Progenitor cell of endocrine pancreas (in vitro differentiated cells): ENCODE measurements at regions not wholly inside any gene's neighbourhood (a gene's known extent, or its start where the extent isn't known, plus 50 kb on each side); places are given as distances from the start of the nearest gene placed in this dataset.

Source experiments
- DNase-seq: peaks from one replicate; pipeline ENCODE4 v3.0.0; 2021; ENCODE audit warnings: low spot score; ENCODE audit not compliant: unreplicated experiment
- H3K27ac Mint-ChIP-seq: 2 replicates; pipeline ENCODE4 v1.8.0; 2021; ENCODE audit warnings: mild to moderate bottlenecking, moderate library complexity, mixed read lengths
- H3K27me3 Mint-ChIP-seq: 2 replicates; pipeline ENCODE4 v1.8.0; 2021; ENCODE audit warnings: mixed read lengths
- H3K36me3 Mint-ChIP-seq: 2 replicates; pipeline ENCODE4 v1.8.0; 2022; ENCODE audit warnings: mixed read lengths; ENCODE audit not compliant: insufficient read depth
- H3K4me1 Mint-ChIP-seq: 2 replicates; pipeline ENCODE4 v1.8.0; 2021; ENCODE audit warnings: low read depth, mixed read lengths
- H3K4me3 Mint-ChIP-seq: 2 replicates; pipeline ENCODE4 v1.8.0; 2021; ENCODE audit warnings: low read depth, mild to moderate bottlenecking, moderate library complexity, mixed read lengths
- H3K9me3 Mint-ChIP-seq: 2 replicates; pipeline ENCODE4 v1.8.0; 2021; ENCODE audit warnings: low read depth, mixed read lengths
- TF ChIP-seq, protein P1 (sequence below): fragments of 200-600 bp; sonication (generic); IDR thresholded peaks from one replicate; pipeline ENCODE4 v1.5.0; 2021; ENCODE audit warnings: antibody characterized with exemption, mild to moderate bottlenecking; ENCODE audit not compliant: unreplicated experiment

DNA sequence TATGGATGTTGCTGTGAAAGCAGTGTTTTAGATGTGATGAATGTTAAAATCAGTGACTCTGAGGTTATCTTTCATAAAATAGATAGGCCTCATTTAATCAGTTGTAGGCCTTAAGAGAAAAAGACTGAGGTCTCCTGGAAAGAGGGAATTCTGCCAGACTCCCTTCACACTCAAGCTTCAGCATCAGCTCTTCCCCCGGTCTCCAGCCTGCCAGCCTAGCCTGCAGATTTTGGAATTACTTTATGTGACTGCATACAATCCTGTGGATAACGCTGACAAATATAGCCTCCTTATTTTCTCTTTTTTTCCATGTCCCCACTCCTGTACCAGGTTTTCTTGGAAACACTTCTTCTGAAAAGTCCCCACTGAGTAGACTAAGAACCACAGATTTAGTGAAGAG lies 510.3 kb downstream of the GBE1 start:
- H3K36me3 Mint-ChIP-seq, result no peaks in the 10 kb centered on the region
- DNase-seq, result no peak
- no peaks in the 10 kb centered on the region for H3K9me3 Mint-ChIP-seq
- TF ChIP-seq, protein P1, sequence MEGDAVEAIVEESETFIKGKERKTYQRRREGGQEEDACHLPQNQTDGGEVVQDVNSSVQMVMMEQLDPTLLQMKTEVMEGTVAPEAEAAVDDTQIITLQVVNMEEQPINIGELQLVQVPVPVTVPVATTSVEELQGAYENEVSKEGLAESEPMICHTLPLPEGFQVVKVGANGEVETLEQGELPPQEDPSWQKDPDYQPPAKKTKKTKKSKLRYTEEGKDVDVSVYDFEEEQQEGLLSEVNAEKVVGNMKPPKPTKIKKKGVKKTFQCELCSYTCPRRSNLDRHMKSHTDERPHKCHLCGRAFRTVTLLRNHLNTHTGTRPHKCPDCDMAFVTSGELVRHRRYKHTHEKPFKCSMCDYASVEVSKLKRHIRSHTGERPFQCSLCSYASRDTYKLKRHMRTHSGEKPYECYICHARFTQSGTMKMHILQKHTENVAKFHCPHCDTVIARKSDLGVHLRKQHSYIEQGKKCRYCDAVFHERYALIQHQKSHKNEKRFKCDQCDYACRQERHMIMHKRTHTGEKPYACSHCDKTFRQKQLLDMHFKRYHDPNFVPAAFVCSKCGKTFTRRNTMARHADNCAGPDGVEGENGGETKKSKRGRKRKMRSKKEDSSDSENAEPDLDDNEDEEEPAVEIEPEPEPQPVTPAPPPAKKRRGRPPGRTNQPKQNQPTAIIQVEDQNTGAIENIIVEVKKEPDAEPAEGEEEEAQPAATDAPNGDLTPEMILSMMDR, result no peak
- no peak overlapping the region for H3K27ac Mint-ChIP-seq
- no peak overlapping the region for H3K4me3 Mint-ChIP-seq
- H3K27me3 Mint-ChIP-seq, result no peaks in the 10 kb centered on the region
- H3K4me1 Mint-ChIP-seq, result peaks cover 11% of the 10 kb centered on the region

DNA sequence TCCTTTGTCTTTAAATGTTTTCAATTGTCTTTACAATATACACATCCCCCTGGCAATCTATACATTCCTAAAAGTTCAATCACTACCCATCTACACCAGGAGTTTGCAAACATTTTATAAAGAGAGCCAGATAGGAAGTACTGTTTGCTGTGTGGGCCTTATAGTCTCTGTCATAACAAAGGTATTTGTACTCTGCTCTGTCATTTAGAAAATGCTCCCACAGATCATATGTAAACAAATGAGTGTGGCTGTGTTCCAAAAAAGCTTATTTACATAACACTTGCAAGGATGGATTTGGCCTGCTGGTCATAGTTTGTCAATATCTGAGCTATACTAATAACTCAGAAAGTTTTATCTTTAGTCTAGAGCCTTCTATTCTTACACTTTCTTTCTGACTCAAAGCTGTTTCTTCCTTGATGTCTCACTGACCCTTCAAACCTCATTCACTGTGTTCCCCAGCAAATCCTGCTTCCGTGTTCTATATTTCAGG lies 511.9 kb downstream of the GBE1 start:
- Mint-ChIP-seq H3K4me3 (no peak overlapping the region), H3K4me1 (peaks cover 11% of the 10 kb centered on the region), H3K36me3 (no peaks in the 10 kb centered on the region), H3K27me3 (no peaks in the 10 kb centered on the region), H3K9me3 (no peaks in the 10 kb centered on the region), H3K27ac (peak overlapping the region; percentile 33)
- no peak for DNase-seq
- TF ChIP-seq, protein P1, result no peak

DNA sequence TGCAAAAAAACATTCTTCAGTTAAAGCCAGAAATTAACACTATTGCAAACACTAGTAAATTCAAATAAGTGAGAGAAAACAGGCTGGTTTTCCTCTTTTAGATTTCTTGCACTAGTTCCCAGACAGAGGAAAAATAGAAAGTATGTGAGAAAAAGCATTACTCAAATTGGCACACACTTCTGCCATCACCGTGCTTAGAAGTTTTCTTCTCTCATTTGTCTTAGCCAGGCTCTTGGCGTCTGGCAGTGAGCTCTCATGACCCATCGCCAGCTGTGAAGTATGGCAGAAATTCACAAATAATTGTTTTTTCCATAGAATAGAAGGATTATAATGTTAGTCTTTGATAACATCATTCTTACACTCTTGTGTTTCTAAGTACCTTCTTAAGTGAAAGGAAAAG lies 515.9 kb downstream of the GBE1 start:
- TF ChIP-seq, protein P1, result no peak
- peaks cover 10% of the 10 kb centered on the region for H3K4me1 Mint-ChIP-seq
- no peaks in the 10 kb centered on the region for H3K36me3 Mint-ChIP-seq
- no peaks in the 10 kb centered on the region for H3K27me3 Mint-ChIP-seq
- no peaks in the 10 kb centered on the region for H3K9me3 Mint-ChIP-seq
- no peak for DNase-seq
- no peak overlapping the region for H3K4me3 Mint-ChIP-seq
- no peak overlapping the region for H3K27ac Mint-ChIP-seq

DNA sequence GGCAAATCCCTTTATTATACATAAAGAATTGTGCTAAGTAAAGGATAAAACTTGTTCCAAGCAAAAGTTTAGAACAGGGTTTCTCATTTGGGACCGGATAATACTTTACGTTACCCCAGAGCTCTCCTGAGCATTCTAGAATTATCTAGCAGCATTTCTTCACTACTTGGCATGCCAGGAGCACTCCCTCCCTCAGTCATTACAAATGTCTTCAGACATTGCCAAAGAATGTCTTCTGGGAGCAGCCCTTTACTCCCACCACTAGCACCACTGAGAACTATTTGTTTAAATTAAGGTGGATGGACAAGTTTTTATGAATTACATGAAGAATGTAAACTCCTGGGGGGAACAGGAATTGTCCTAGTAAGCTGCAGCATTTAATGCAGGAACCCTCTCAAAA lies 516.4 kb downstream of the GBE1 start:
- Mint-ChIP-seq H3K9me3 (no peaks in the 10 kb centered on the region), H3K4me3 (no peak overlapping the region), H3K27me3 (no peaks in the 10 kb centered on the region), H3K27ac (no peak overlapping the region), H3K36me3 (no peaks in the 10 kb centered on the region), H3K4me1 (peaks cover 9% of the 10 kb centered on the region)
- DNase-seq, result no peak
- TF ChIP-seq, protein P1, result no peak

DNA sequence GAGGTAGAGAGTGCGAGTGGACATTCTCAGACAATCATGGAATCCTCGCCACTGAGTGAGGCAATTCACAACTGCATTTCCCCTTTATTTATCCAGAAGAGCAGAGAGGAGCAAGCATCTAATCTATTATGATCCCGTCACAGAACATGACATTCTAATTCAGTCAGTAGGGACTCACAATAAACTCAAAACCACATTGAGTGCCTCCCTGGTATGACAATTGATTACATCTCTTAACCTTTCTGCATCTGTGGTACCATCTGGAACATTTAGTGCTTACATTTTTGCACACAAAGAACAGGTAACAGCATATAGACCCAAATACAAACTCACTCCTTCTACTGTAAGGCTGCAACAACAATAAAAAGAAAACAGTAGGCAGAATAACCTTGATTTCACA lies 517.2 kb downstream of the GBE1 start:
- TF ChIP-seq, protein P1, result no peak
- no peaks in the 10 kb centered on the region for H3K36me3 Mint-ChIP-seq
- DNase-seq, result no peak
- no peak overlapping the region for H3K4me3 Mint-ChIP-seq
- H3K4me1 Mint-ChIP-seq, result peaks cover 1% of the 10 kb centered on the region
- H3K27me3 Mint-ChIP-seq, result no peaks in the 10 kb centered on the region
- H3K9me3 Mint-ChIP-seq, result no peaks in the 10 kb centered on the region
- no peak overlapping the region for H3K27ac Mint-ChIP-seq
